ENCODE measurements at regions not wholly inside any gene's neighbourhood (a gene's known extent, or its start where the extent isn't known, plus 50 kb on each side); places are given as distances from the start of the nearest gene placed in this dataset.
"Not testable (repeated sequence)": the region's sequence is repeated elsewhere in the genome, so short reads cannot be mapped to it uniquely, and the experiment has no call there.

- DNase-seq = not testable (repeated sequence)
These were observed 208.8 kb downstream of the KDM5D start for GRCh38 chrY:19535697-19536096.

GRCh38 chrY:19521976-19522375, 222.6 kb downstream of the KDM5D start:
- DNase-seq = no peak

GRCh38 chrY:19503092-19503449, 241.5 kb downstream of the KDM5D start:
- DNase-seq = no peak

GRCh38 chrY:19502169-19503091, 242.1 kb downstream of the KDM5D start:
- DNase-seq = no peak

- DNase-seq = no peak
These were observed 246.0 kb downstream of the KDM5D start for GRCh38 chrY:19498556-19498955.

- no peak for DNase-seq
These were observed 257.0 kb downstream of the KDM5D start for GRCh38 chrY:19487494-19487893.

- DNase-seq = no peak
These were observed 259.5 kb downstream of the KDM5D start for GRCh38 chrY:19484997-19485396.

- DNase-seq = no peak
These were observed 265.4 kb downstream of the KDM5D start for GRCh38 chrY:19479141-19479540.

GRCh38 chrY:19477959-19478358, 266.6 kb downstream of the KDM5D start:
- no peak for DNase-seq

- no peak for DNase-seq
These were observed 278.7 kb downstream of the KDM5D start for GRCh38 chrY:19465809-19466208.

GRCh38 chrY:19456855-19457448, 287.6 kb downstream of the KDM5D start:
- DNase-seq = no peak

GRCh38 chrY:19433059-19433458, 311.5 kb downstream of the KDM5D start:
- DNase-seq = no peak

GRCh38 chrY:19427736-19428518, 316.6 kb downstream of the KDM5D start:
- DNase-seq = no peak

GRCh38 chrY:19427191-19427590, 317.3 kb downstream of the KDM5D start:
- not testable (repeated sequence) for DNase-seq

- no peak for DNase-seq
These were observed 333.4 kb downstream of the KDM5D start for GRCh38 chrY:19410980-19411766.

- DNase-seq = no peak
These were observed 338.3 kb downstream of the KDM5D start for GRCh38 chrY:19406246-19406645.

GRCh38 chrY:19405598-19405997, 338.9 kb downstream of the KDM5D start:
- DNase-seq = no peak

GRCh38 chrY:19392876-19393275, 351.6 kb downstream of the KDM5D start:
- DNase-seq = no peak

- no peak for DNase-seq
These were observed 352.6 kb downstream of the KDM5D start for GRCh38 chrY:19391922-19392321.

- DNase-seq = no peak
These were observed 379.2 kb downstream of the KDM5D start for GRCh38 chrY:19365321-19365720.

- no peak for DNase-seq
These were observed 387.3 kb downstream of the KDM5D start for GRCh38 chrY:19357249-19357648.

GRCh38 chrY:19356735-19357134, 387.8 kb downstream of the KDM5D start:
- DNase-seq = no peak

GRCh38 chrY:19354857-19355173, 389.7 kb downstream of the KDM5D start:
- DNase-seq = no peak
